ENCODE measurements at regions not wholly inside any gene's neighbourhood (a gene's known extent, or its start where the extent isn't known, plus 50 kb on each side); places are given as distances from the start of the nearest gene placed in this dataset.
"Not testable (repeated sequence)": the region's sequence is repeated elsewhere in the genome, so short reads cannot be mapped to it uniquely, and the experiment has no call there.

- TF ChIP-seq PAX5 (IDR thresholded peaks at IDR 0.05; ENCODE audit: insufficient read depth, low read length, severe bottlenecking) (no peak), TAF1 (IDR thresholded peaks at IDR 0.05; ENCODE audit: low read depth, low read length) (no peak), POLR2AphosphoS5 (IDR thresholded peaks at IDR 0.05; ENCODE audit: low read depth, low read length) (no peak), POU2F2 (IDR thresholded peaks at IDR 0.05; ENCODE audit: low read depth, low read length) (no peak), SPI1 (IDR thresholded peaks at IDR 0.05; ENCODE audit: low read depth, low read length) (no peak)
- no peak for FAIRE-seq
- DNase-seq (ENCODE audit: insufficient read length, low spot score) = no peak
These were observed 557.4 kb upstream of the EYS start for GRCh38 chr6:66264376-66264775.

GRCh38 chr6:66258731-66259487 lies 551.9 kb upstream of the EYS start:
- not testable (repeated sequence) for DNase-seq (ENCODE audit: insufficient read length, low spot score); FAIRE-seq

- DNase-seq (ENCODE audit: insufficient read length, low spot score) = no peak
- FAIRE-seq = no peak
- TF ChIP-seq TAF1 (IDR thresholded peaks at IDR 0.05; ENCODE audit: low read depth, low read length) = no peak
- TF ChIP-seq POLR2AphosphoS5 (IDR thresholded peaks at IDR 0.05; ENCODE audit: low read depth, low read length) = no peak
- TF ChIP-seq POU2F2 (IDR thresholded peaks at IDR 0.05; ENCODE audit: low read depth, low read length) = no peak
- TF ChIP-seq POLR2A (IDR thresholded peaks at IDR 0.05; ENCODE audit: low read depth, low read length) = no peak
- no peak for TF ChIP-seq SPI1 (IDR thresholded peaks at IDR 0.05; ENCODE audit: low read depth, low read length)
- no peak for TF ChIP-seq PAX5 (IDR thresholded peaks at IDR 0.05; ENCODE audit: insufficient read depth, low read length, severe bottlenecking)
These were observed 538.2 kb upstream of the EYS start for GRCh38 chr6:66245231-66245630.

- FAIRE-seq (no peak), DNase-seq (ENCODE audit: insufficient read length, low spot score) (no peak)
- TF ChIP-seq PAX5 (IDR thresholded peaks at IDR 0.05; ENCODE audit: insufficient read depth, low read length, severe bottlenecking) = no peak
- no peak for TF ChIP-seq SPI1 (IDR thresholded peaks at IDR 0.05; ENCODE audit: low read depth, low read length)
- no peak for TF ChIP-seq POU2F2 (IDR thresholded peaks at IDR 0.05; ENCODE audit: low read depth, low read length)
- no peak for TF ChIP-seq POLR2A (IDR thresholded peaks at IDR 0.05; ENCODE audit: low read depth, low read length)
- no peak for TF ChIP-seq POLR2AphosphoS5 (IDR thresholded peaks at IDR 0.05; ENCODE audit: low read depth, low read length)
- no peak for TF ChIP-seq TAF1 (IDR thresholded peaks at IDR 0.05; ENCODE audit: low read depth, low read length)
These were observed 531.8 kb upstream of the EYS start for GRCh38 chr6:66238851-66239250.

- DNase-seq (ENCODE audit: insufficient read length, low spot score) = no peak
- TF ChIP-seq POU2F2 (IDR thresholded peaks at IDR 0.05; ENCODE audit: low read depth, low read length) (no peak), SPI1 (IDR thresholded peaks at IDR 0.05; ENCODE audit: low read depth, low read length) (no peak), PAX5 (IDR thresholded peaks at IDR 0.05; ENCODE audit: insufficient read depth, low read length, severe bottlenecking) (no peak), POLR2AphosphoS5 (IDR thresholded peaks at IDR 0.05; ENCODE audit: low read depth, low read length) (no peak), POLR2A (IDR thresholded peaks at IDR 0.05; ENCODE audit: low read depth, low read length) (no peak), TAF1 (IDR thresholded peaks at IDR 0.05; ENCODE audit: low read depth, low read length) (no peak)
- no peak for FAIRE-seq
These were observed 525.9 kb upstream of the EYS start for GRCh38 chr6:66232890-66233289.

- no peak for FAIRE-seq
- TF ChIP-seq POLR2AphosphoS5 (IDR thresholded peaks at IDR 0.05; ENCODE audit: low read depth, low read length) = no peak
- TF ChIP-seq SPI1 (IDR thresholded peaks at IDR 0.05; ENCODE audit: low read depth, low read length) = no peak
- TF ChIP-seq PAX5 (IDR thresholded peaks at IDR 0.05; ENCODE audit: insufficient read depth, low read length, severe bottlenecking) = no peak
- no peak for TF ChIP-seq TAF1 (IDR thresholded peaks at IDR 0.05; ENCODE audit: low read depth, low read length)
- TF ChIP-seq POU2F2 (IDR thresholded peaks at IDR 0.05; ENCODE audit: low read depth, low read length) = no peak
- TF ChIP-seq POLR2A (IDR thresholded peaks at IDR 0.05; ENCODE audit: low read depth, low read length) = no peak
- no peak for DNase-seq (ENCODE audit: insufficient read length, low spot score)
These were observed 523.6 kb upstream of the EYS start for GRCh38 chr6:66230591-66230990.

- DNase-seq (ENCODE audit: insufficient read length, low spot score) (no peak), FAIRE-seq (no peak)
- TF ChIP-seq PAX5 (IDR thresholded peaks at IDR 0.05; ENCODE audit: insufficient read depth, low read length, severe bottlenecking) (no peak), SPI1 (IDR thresholded peaks at IDR 0.05; ENCODE audit: low read depth, low read length) (no peak), TAF1 (IDR thresholded peaks at IDR 0.05; ENCODE audit: low read depth, low read length) (no peak), POU2F2 (IDR thresholded peaks at IDR 0.05; ENCODE audit: low read depth, low read length) (no peak), POLR2A (IDR thresholded peaks at IDR 0.05; ENCODE audit: low read depth, low read length) (no peak), POLR2AphosphoS5 (IDR thresholded peaks at IDR 0.05; ENCODE audit: low read depth, low read length) (no peak)
These were observed 519.1 kb upstream of the EYS start for GRCh38 chr6:66226109-66226508.

- no peak for FAIRE-seq
- TF ChIP-seq PAX5 (IDR thresholded peaks at IDR 0.05; ENCODE audit: insufficient read depth, low read length, severe bottlenecking) (no peak), POU2F2 (IDR thresholded peaks at IDR 0.05; ENCODE audit: low read depth, low read length) (no peak), POLR2A (IDR thresholded peaks at IDR 0.05; ENCODE audit: low read depth, low read length) (no peak), TAF1 (IDR thresholded peaks at IDR 0.05; ENCODE audit: low read depth, low read length) (no peak), SPI1 (IDR thresholded peaks at IDR 0.05; ENCODE audit: low read depth, low read length) (no peak), POLR2AphosphoS5 (IDR thresholded peaks at IDR 0.05; ENCODE audit: low read depth, low read length) (no peak)
- DNase-seq (ENCODE audit: insufficient read length, low spot score) = no peak
These were observed 503.9 kb upstream of the EYS start for GRCh38 chr6:66210964-66211363.

GRCh38 chr6:66200390-66200789 lies 493.4 kb upstream of the EYS start:
- FAIRE-seq = no peak
- TF ChIP-seq POLR2A (IDR thresholded peaks at IDR 0.05; ENCODE audit: low read depth, low read length) = no peak
- no peak for TF ChIP-seq POLR2AphosphoS5 (IDR thresholded peaks at IDR 0.05; ENCODE audit: low read depth, low read length)
- no peak for TF ChIP-seq POU2F2 (IDR thresholded peaks at IDR 0.05; ENCODE audit: low read depth, low read length)
- TF ChIP-seq PAX5 (IDR thresholded peaks at IDR 0.05; ENCODE audit: insufficient read depth, low read length, severe bottlenecking) = no peak
- no peak for TF ChIP-seq TAF1 (IDR thresholded peaks at IDR 0.05; ENCODE audit: low read depth, low read length)
- TF ChIP-seq SPI1 (IDR thresholded peaks at IDR 0.05; ENCODE audit: low read depth, low read length) = no peak
- DNase-seq (ENCODE audit: insufficient read length, low spot score) = no peak

GRCh38 chr6:66199171-66199570 lies 492.1 kb upstream of the EYS start:
- TF ChIP-seq SPI1 (IDR thresholded peaks at IDR 0.05; ENCODE audit: low read depth, low read length) (no peak), POLR2A (IDR thresholded peaks at IDR 0.05; ENCODE audit: low read depth, low read length) (no peak), POLR2AphosphoS5 (IDR thresholded peaks at IDR 0.05; ENCODE audit: low read depth, low read length) (no peak), TAF1 (IDR thresholded peaks at IDR 0.05; ENCODE audit: low read depth, low read length) (no peak)
- FAIRE-seq (no peak), DNase-seq (ENCODE audit: insufficient read length, low spot score) (no peak)

All from GM12891 (cell line).